ENCODE measurements at regions not wholly inside any gene's neighbourhood (a gene's known extent, or its start where the extent isn't known, plus 50 kb on each side); places are given as distances from the start of the nearest gene placed in this dataset.
"Not testable (repeated sequence)": the region's sequence is repeated elsewhere in the genome, so short reads cannot be mapped to it uniquely, and the experiment has no call there.

GRCh38 chr9:7739595-7739994, 60.0 kb downstream of the DMAC1 start:
- DNase-seq (ENCODE audit: low read depth): no peak
- H3K4me3 ChIP-seq (ENCODE audit: control insufficient read depth, low read depth, low read length): no peak overlapping the region
- no peak for TF ChIP-seq CTCF (IDR thresholded peaks at IDR 0.05; ENCODE audit: control insufficient read depth, insufficient read depth, low read depth, low read length, missing control alignments)

- H3K4me3 ChIP-seq (ENCODE audit: control insufficient read depth, low read depth, low read length): no peak overlapping the region
- TF ChIP-seq CTCF (IDR thresholded peaks at IDR 0.05; ENCODE audit: control insufficient read depth, insufficient read depth, low read depth, low read length, missing control alignments): no peak
- no peak for DNase-seq (ENCODE audit: low read depth)
These were observed 64.3 kb downstream of the DMAC1 start for GRCh38 chr9:7735311-7735710.

- H3K4me3 ChIP-seq (ENCODE audit: control insufficient read depth, low read depth, low read length): no peak overlapping the region
- no peak for DNase-seq (ENCODE audit: low read depth)
- no peak for TF ChIP-seq CTCF (IDR thresholded peaks at IDR 0.05; ENCODE audit: control insufficient read depth, insufficient read depth, low read depth, low read length, missing control alignments)
These were observed 69.5 kb downstream of the DMAC1 start for GRCh38 chr9:7730164-7730445.

- no peak for TF ChIP-seq CTCF (IDR thresholded peaks at IDR 0.05; ENCODE audit: control insufficient read depth, insufficient read depth, low read depth, low read length, missing control alignments)
- no peak overlapping the region for H3K4me3 ChIP-seq (ENCODE audit: control insufficient read depth, low read depth, low read length)
- DNase-seq (ENCODE audit: low read depth): no peak
These were observed 70.0 kb downstream of the DMAC1 start for GRCh38 chr9:7729371-7730163.

- no peak for TF ChIP-seq CTCF (IDR thresholded peaks at IDR 0.05; ENCODE audit: control insufficient read depth, insufficient read depth, low read depth, low read length, missing control alignments)
- no peak overlapping the region for H3K4me3 ChIP-seq (ENCODE audit: control insufficient read depth, low read depth, low read length)
- no peak for DNase-seq (ENCODE audit: low read depth)
These were observed 78.3 kb downstream of the DMAC1 start for GRCh38 chr9:7721291-7721690.

- H3K4me3 ChIP-seq (ENCODE audit: control insufficient read depth, low read depth, low read length); DNase-seq (ENCODE audit: low read depth): not testable (repeated sequence)
These were observed 86.5 kb downstream of the DMAC1 start for GRCh38 chr9:7713088-7713487.

- TF ChIP-seq CTCF (IDR thresholded peaks at IDR 0.05; ENCODE audit: control insufficient read depth, insufficient read depth, low read depth, low read length, missing control alignments): no peak
- no peak for DNase-seq (ENCODE audit: low read depth)
- no peak overlapping the region for H3K4me3 ChIP-seq (ENCODE audit: control insufficient read depth, low read depth, low read length)
These were observed 88.9 kb downstream of the DMAC1 start for GRCh38 chr9:7710686-7711085.
